ENCODE measurements at regions not wholly inside any gene's neighbourhood (a gene's known extent, or its start where the extent isn't known, plus 50 kb on each side); places are given as distances from the start of the nearest gene placed in this dataset.
"Not testable (repeated sequence)": the region's sequence is repeated elsewhere in the genome, so short reads cannot be mapped to it uniquely, and the experiment has no call there.

GRCh38 chr12:111249757-111250156 lies 119.1 kb downstream of the PHETA1 start:
- no peak for DNase-seq (ENCODE audit: extremely low read depth in 1 of 2, low read depth in 1 of 2)

- no peak for DNase-seq (ENCODE audit: extremely low read depth in 1 of 2, low read depth in 1 of 2)
Measured at GRCh38 chr12:111249018-111249370, 119.9 kb downstream of the PHETA1 start.

- DNase-seq (ENCODE audit: extremely low read depth in 1 of 2, low read depth in 1 of 2): no peak
Measured at GRCh38 chr12:111248236-111249017, 120.5 kb downstream of the PHETA1 start.

- DNase-seq (ENCODE audit: extremely low read depth in 1 of 2, low read depth in 1 of 2): no peak
Measured at GRCh38 chr12:111247083-111247783, 121.7 kb downstream of the PHETA1 start.

- DNase-seq (ENCODE audit: extremely low read depth in 1 of 2, low read depth in 1 of 2): no peak
Measured at GRCh38 chr12:111246477-111247011, 122.4 kb downstream of the PHETA1 start.

- DNase-seq (ENCODE audit: extremely low read depth in 1 of 2, low read depth in 1 of 2): no peak
Measured at GRCh38 chr12:111245701-111246476, 123.0 kb downstream of the PHETA1 start.

GRCh38 chr12:111244673-111245072 lies 124.2 kb downstream of the PHETA1 start:
- DNase-seq (ENCODE audit: extremely low read depth in 1 of 2, low read depth in 1 of 2): no peak

- DNase-seq (ENCODE audit: extremely low read depth in 1 of 2, low read depth in 1 of 2): not testable (repeated sequence)
Measured at GRCh38 chr12:111242817-111243216, 126.1 kb downstream of the PHETA1 start.

GRCh38 chr12:111242184-111242583 lies 126.7 kb downstream of the PHETA1 start:
- DNase-seq (ENCODE audit: extremely low read depth in 1 of 2, low read depth in 1 of 2): no peak

GRCh38 chr12:111240374-111240773 lies 128.5 kb downstream of the PHETA1 start:
- DNase-seq (ENCODE audit: extremely low read depth in 1 of 2, low read depth in 1 of 2): no peak

GRCh38 chr12:111239235-111239634 lies 129.7 kb downstream of the PHETA1 start:
- DNase-seq (ENCODE audit: extremely low read depth in 1 of 2, low read depth in 1 of 2): no peak

- no peak for DNase-seq (ENCODE audit: extremely low read depth in 1 of 2, low read depth in 1 of 2)
Measured at GRCh38 chr12:111238075-111238734, 130.7 kb downstream of the PHETA1 start.

- not testable (repeated sequence) for DNase-seq (ENCODE audit: extremely low read depth in 1 of 2, low read depth in 1 of 2)
Measured at GRCh38 chr12:111234491-111234890, 134.4 kb downstream of the PHETA1 start.

GRCh38 chr12:111233786-111234185 lies 135.1 kb downstream of the PHETA1 start:
- no peak for DNase-seq (ENCODE audit: extremely low read depth in 1 of 2, low read depth in 1 of 2)

- DNase-seq (ENCODE audit: extremely low read depth in 1 of 2, low read depth in 1 of 2): no peak
Measured at GRCh38 chr12:111230649-111231048, 138.2 kb downstream of the PHETA1 start.

- DNase-seq (ENCODE audit: extremely low read depth in 1 of 2, low read depth in 1 of 2): no peak
Measured at GRCh38 chr12:111228916-111229666, 139.8 kb downstream of the PHETA1 start.

- DNase-seq (ENCODE audit: extremely low read depth in 1 of 2, low read depth in 1 of 2): no peak
Measured at GRCh38 chr12:111227476-111228420, 141.1 kb downstream of the PHETA1 start.

- no peak for DNase-seq (ENCODE audit: extremely low read depth in 1 of 2, low read depth in 1 of 2)
Measured at GRCh38 chr12:111226680-111227079, 142.2 kb downstream of the PHETA1 start.

GRCh38 chr12:111225307-111225706 lies 143.6 kb downstream of the PHETA1 start:
- no peak for DNase-seq (ENCODE audit: extremely low read depth in 1 of 2, low read depth in 1 of 2)

Measured in stimulated activated CD8-positive, alpha-beta memory T cell treated with anti-CD3 and anti-CD28 coated beads, Interleukin-7, amount 100 ng/mL, for 48 hours (primary cell).